ENCODE measurements at regions not wholly inside any gene's neighbourhood (a gene's known extent, or its start where the extent isn't known, plus 50 kb on each side); places are given as distances from the start of the nearest gene placed in this dataset.

GRCh38 chr4:23382879-23383278 lies 507.0 kb downstream of the PPARGC1A start:
- ChIA-PET CTCF (no interaction called here), POLR2A (no interaction called here)
- Histone ChIP-seq H3K9me3 (ENCODE audit: low read length) (no peaks in the 10 kb centered on the region), H3K27ac (ENCODE audit: low read depth, low read length) (no peak overlapping the region), H3K36me3 (ENCODE audit: insufficient read depth, low read length) (no peaks in the 10 kb centered on the region), H3K4me3 (ENCODE audit: low read length) (no peak overlapping the region), H3K4me1 (ENCODE audit: insufficient read depth, low read length) (no peaks in the 10 kb centered on the region), H3K27me3 (ENCODE audit: insufficient read depth, low read length, poor library complexity, severe bottlenecking) (no peaks in the 10 kb centered on the region)
- H3K9me3 Mint-ChIP-seq, result peaks cover 2 to 13% (median 5%) of the 10 kb centered on the region in 5 donors
- DNase-seq, result no peak
- no peaks in the 10 kb centered on the region for H3K36me3 Mint-ChIP-seq
- H3K4me3 Mint-ChIP-seq, result no peak overlapping the region
- H3K4me1 Mint-ChIP-seq, result no peaks in the 10 kb centered on the region
- H3K27me3 Mint-ChIP-seq, result no peaks in the 10 kb centered on the region
- H3K27ac Mint-ChIP-seq, result no peak overlapping the region

DNA sequence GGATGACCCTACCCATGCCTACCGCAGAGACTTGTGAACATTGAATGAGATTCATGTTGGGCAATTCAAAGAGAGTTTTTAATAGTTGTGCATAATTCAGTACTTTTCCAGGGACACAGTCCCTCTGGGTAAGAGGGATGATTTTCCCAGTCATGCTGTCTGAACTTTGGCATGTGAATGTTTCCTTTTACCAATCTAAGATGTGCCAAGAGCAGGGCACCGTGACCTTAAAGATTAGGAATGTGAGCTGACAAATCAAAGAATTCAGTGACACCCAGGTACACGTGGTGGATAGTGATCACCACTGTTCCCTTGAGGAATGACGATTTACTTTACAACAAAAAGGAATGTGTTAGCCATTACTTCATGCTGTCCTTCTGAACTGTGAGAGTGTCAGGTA lies 515.6 kb downstream of the PPARGC1A start:
- Mint-ChIP-seq H3K4me3 (no peak overlapping the region), H3K27me3 (no peaks in the 10 kb centered on the region)

DNA sequence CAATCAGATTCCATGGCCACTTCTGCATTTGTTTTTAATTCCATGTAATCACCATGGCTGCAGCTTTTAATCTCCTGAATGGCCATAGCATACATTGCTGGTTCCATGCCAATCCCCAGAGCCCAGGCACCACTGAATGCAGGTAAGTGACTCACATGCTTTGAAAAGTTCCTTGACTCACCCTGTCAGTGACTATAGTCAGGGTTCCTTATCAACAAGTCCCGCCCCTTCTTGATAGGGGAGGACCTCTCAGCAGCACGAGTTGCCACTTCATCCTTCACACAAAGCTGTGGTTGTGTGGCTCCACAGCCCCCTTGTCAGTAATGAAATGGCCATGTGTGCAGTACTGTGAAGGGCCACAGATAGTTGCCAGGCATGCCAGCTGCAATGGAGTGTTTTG lies 516.6 kb downstream of the PPARGC1A start:
- ChIA-PET POLR2A (no interaction called here), CTCF (no interaction called here)
- no peak overlapping the region for H3K4me3 ChIP-seq (ENCODE audit: low read length)
- Mint-ChIP-seq H3K36me3 (no peaks in the 10 kb centered on the region), H3K9me3 (peaks cover 5 to 32% (median 13%) of the 10 kb centered on the region in 5 donors), H3K27ac (no peak overlapping the region), H3K4me1 (no peaks in the 10 kb centered on the region), H3K27me3 (no peaks in the 10 kb centered on the region), H3K4me3 (no peak overlapping the region)
- no peaks in the 10 kb centered on the region for H3K27me3 ChIP-seq (ENCODE audit: insufficient read depth, low read length, poor library complexity, severe bottlenecking)
- no peaks in the 10 kb centered on the region for H3K9me3 ChIP-seq (ENCODE audit: low read length)
- DNase-seq, result no peak
- H3K4me1 ChIP-seq (ENCODE audit: insufficient read depth, low read length), result no peaks in the 10 kb centered on the region
- H3K27ac ChIP-seq (ENCODE audit: low read depth, low read length), result no peak overlapping the region
- H3K36me3 ChIP-seq (ENCODE audit: insufficient read depth, low read length), result no peaks in the 10 kb centered on the region

More for the DNA sequence above, 515.6 kb downstream of the PPARGC1A start:
- Histone ChIP-seq H3K36me3 (ENCODE audit: insufficient read depth, low read length) (no peaks in the 10 kb centered on the region), H3K9me3 (ENCODE audit: low read length) (no peaks in the 10 kb centered on the region), H3K27me3 (ENCODE audit: insufficient read depth, low read length, poor library complexity, severe bottlenecking) (no peaks in the 10 kb centered on the region), H3K4me3 (ENCODE audit: low read length) (no peak overlapping the region), H3K4me1 (ENCODE audit: insufficient read depth, low read length) (no peaks in the 10 kb centered on the region), H3K27ac (ENCODE audit: low read depth, low read length) (no peak overlapping the region)
- H3K4me1 Mint-ChIP-seq, result no peaks in the 10 kb centered on the region
- H3K9me3 Mint-ChIP-seq, result peaks cover 7 to 32% (median 8%) of the 10 kb centered on the region in 5 donors
- DNase-seq, result no peak
- H3K36me3 Mint-ChIP-seq, result no peaks in the 10 kb centered on the region
- ChIA-PET CTCF (no interaction called here), POLR2A (no interaction called here)
- H3K27ac Mint-ChIP-seq, result peak overlapping the region in 1 of 8 donors; percentile 19

- Mint-ChIP-seq H3K27me3 (no peaks in the 10 kb centered on the region), H3K4me3 (no peak overlapping the region), H3K4me1 (no peaks in the 10 kb centered on the region), H3K36me3 (no peaks in the 10 kb centered on the region), H3K9me3 (peaks cover 3 to 22% (median 10%) of the 10 kb centered on the region in 5 donors), H3K27ac (no peak overlapping the region)
- no peaks in the 10 kb centered on the region for H3K4me1 ChIP-seq (ENCODE audit: insufficient read depth, low read length)
- H3K9me3 ChIP-seq (ENCODE audit: low read length), result no peaks in the 10 kb centered on the region
- ChIA-PET POLR2A (no interaction called here), CTCF (no interaction called here)
- DNase-seq, result no peak
- H3K27ac ChIP-seq (ENCODE audit: low read depth, low read length), result no peak overlapping the region
- no peaks in the 10 kb centered on the region for H3K27me3 ChIP-seq (ENCODE audit: insufficient read depth, low read length, poor library complexity, severe bottlenecking)
- H3K36me3 ChIP-seq (ENCODE audit: insufficient read depth, low read length), result no peaks in the 10 kb centered on the region
- H3K4me3 ChIP-seq (ENCODE audit: low read length), result no peak overlapping the region
Observed at GRCh38 chr4:23371533-23371932, 518.3 kb downstream of the PPARGC1A start.

GRCh38 chr4:23369331-23369730 lies 520.5 kb downstream of the PPARGC1A start:
- H3K36me3 ChIP-seq (ENCODE audit: insufficient read depth, low read length), result no peaks in the 10 kb centered on the region
- ChIA-PET POLR2A (no interaction called here), CTCF (no interaction called here)
- no peaks in the 10 kb centered on the region for H3K27me3 ChIP-seq (ENCODE audit: insufficient read depth, low read length, poor library complexity, severe bottlenecking)
- DNase-seq, result no peak
- no peaks in the 10 kb centered on the region for H3K9me3 ChIP-seq (ENCODE audit: low read length)
- Mint-ChIP-seq H3K9me3 (peaks cover 4 to 14% (median 10%) of the 10 kb centered on the region in 5 donors), H3K27ac (no peak overlapping the region), H3K36me3 (no peaks in the 10 kb centered on the region), H3K4me3 (no peak overlapping the region), H3K27me3 (no peaks in the 10 kb centered on the region), H3K4me1 (no peaks in the 10 kb centered on the region)
- H3K4me1 ChIP-seq (ENCODE audit: insufficient read depth, low read length), result no peaks in the 10 kb centered on the region
- H3K4me3 ChIP-seq (ENCODE audit: low read length), result no peak overlapping the region
- H3K27ac ChIP-seq (ENCODE audit: low read depth, low read length), result no peak overlapping the region

DNA sequence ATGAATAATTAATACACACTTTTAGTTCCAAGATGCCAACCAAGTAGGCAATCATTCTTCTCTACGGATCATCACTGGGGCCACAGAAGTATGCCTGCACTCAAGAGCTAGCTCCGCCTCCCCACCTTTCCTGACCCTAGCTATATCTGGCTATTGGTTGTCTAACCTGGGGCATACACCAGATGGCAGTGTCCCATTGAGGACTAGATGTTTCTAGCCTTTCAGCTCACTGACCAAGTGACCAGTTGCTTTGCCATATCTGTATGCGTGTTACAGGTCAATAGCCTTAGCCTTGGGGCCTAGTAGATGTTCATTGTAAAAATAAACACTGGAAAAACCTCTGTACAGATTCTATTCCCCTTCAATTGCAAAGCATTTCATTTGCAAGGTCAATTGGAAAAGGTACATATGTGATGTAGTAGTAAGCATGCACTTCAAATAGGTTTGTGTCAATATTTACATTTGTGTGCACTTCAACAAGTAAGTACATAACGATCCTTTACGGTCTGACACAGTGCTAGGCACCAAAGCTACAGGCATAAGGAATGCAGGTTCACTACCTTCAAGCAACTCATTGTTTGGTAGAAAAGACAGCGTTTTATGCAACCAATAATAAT lies 521.7 kb downstream of the PPARGC1A start:
- no peaks in the 10 kb centered on the region for H3K4me1 ChIP-seq (ENCODE audit: insufficient read depth, low read length)
- peaks cover 4 to 7% (median 5%) of the 10 kb centered on the region in 5 donors for H3K9me3 Mint-ChIP-seq
- H3K27ac ChIP-seq (ENCODE audit: low read depth, low read length), result no peak overlapping the region
- H3K36me3 Mint-ChIP-seq, result no peaks in the 10 kb centered on the region
- H3K4me3 Mint-ChIP-seq, result no peak overlapping the region
- no peaks in the 10 kb centered on the region for H3K9me3 ChIP-seq (ENCODE audit: low read length)
- H3K27ac Mint-ChIP-seq, result no peak overlapping the region
- DNase-seq, result no peak
- no peak overlapping the region for H3K4me3 ChIP-seq (ENCODE audit: low read length)
- no peaks in the 10 kb centered on the region for H3K27me3 Mint-ChIP-seq
- ChIA-PET POLR2A (no interaction called here), CTCF (no interaction called here)
- H3K4me1 Mint-ChIP-seq, result no peaks in the 10 kb centered on the region
- no peaks in the 10 kb centered on the region for H3K36me3 ChIP-seq (ENCODE audit: insufficient read depth, low read length)
- H3K27me3 ChIP-seq (ENCODE audit: insufficient read depth, low read length, poor library complexity, severe bottlenecking), result no peaks in the 10 kb centered on the region

GRCh38 chr4:23366557-23366906 lies 523.3 kb downstream of the PPARGC1A start:
- no peaks in the 10 kb centered on the region for H3K27me3 Mint-ChIP-seq

DNA sequence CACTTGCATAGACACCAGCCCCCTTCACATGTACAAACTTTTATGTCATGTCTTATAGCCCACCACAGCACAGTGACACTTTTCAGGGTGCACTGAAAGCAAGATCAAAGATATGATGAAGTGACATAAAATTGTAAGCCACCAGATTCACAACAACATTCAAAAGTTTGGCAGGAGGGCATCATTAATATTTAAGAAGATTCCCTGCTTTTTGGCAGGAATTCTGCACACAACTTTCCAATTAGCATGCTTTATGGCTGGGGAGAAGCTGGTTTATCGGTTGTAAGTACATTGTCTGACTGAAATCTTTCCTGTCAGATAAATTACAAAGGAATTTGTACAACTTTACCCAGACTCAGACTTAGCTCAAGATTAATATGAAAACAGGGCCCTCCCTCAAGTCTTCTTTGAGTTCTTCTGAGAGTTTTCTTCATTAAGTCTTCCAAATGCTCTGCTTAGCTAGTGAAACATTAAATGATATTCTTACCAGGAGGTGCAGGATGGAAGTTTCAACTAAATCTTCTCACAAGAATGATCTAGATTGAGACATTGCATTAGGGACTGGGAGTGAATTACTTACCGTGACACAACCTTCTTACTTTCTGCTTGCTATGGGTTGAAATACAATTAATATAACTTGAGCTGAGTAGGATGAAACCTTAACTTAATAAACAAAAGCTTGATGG lies 523.8 kb downstream of the PPARGC1A start:
- Mint-ChIP-seq H3K27me3 (no peaks in the 10 kb centered on the region), H3K4me1 (no peaks in the 10 kb centered on the region), H3K4me3 (no peak overlapping the region), H3K9me3 (peaks cover 3 to 10% (median 5%) of the 10 kb centered on the region in 5 donors), H3K36me3 (no peaks in the 10 kb centered on the region), H3K27ac (no peak overlapping the region)
- no peak for DNase-seq
- no peaks in the 10 kb centered on the region for H3K36me3 ChIP-seq (ENCODE audit: insufficient read depth, low read length)
- no peaks in the 10 kb centered on the region for H3K9me3 ChIP-seq (ENCODE audit: low read length)
- no peak overlapping the region for H3K4me3 ChIP-seq (ENCODE audit: low read length)
- ChIA-PET POLR2A (no interaction called here), CTCF (no interaction called here)
- no peak overlapping the region for H3K27ac ChIP-seq (ENCODE audit: low read depth, low read length)
- H3K27me3 ChIP-seq (ENCODE audit: insufficient read depth, low read length, poor library complexity, severe bottlenecking), result no peaks in the 10 kb centered on the region
- no peaks in the 10 kb centered on the region for H3K4me1 ChIP-seq (ENCODE audit: insufficient read depth, low read length)

More at GRCh38 chr4:23366557-23366906, 523.3 kb downstream of the PPARGC1A start:
- Mint-ChIP-seq H3K4me1 (no peaks in the 10 kb centered on the region), H3K4me3 (no peak overlapping the region), H3K27ac (no peak overlapping the region), H3K9me3 (peaks cover 4 to 10% (median 5%) of the 10 kb centered on the region in 5 donors), H3K36me3 (no peaks in the 10 kb centered on the region)
- CTCF ChIA-PET, result no interaction called here
- no peak overlapping the region for H3K27ac ChIP-seq (ENCODE audit: low read depth, low read length)
- DNase-seq, result no peak
- no peak overlapping the region for H3K4me3 ChIP-seq (ENCODE audit: low read length)
- H3K27me3 ChIP-seq (ENCODE audit: insufficient read depth, low read length, poor library complexity, severe bottlenecking), result no peaks in the 10 kb centered on the region
- no peaks in the 10 kb centered on the region for H3K4me1 ChIP-seq (ENCODE audit: insufficient read depth, low read length)
- H3K9me3 ChIP-seq (ENCODE audit: low read length), result no peaks in the 10 kb centered on the region
- no peaks in the 10 kb centered on the region for H3K36me3 ChIP-seq (ENCODE audit: insufficient read depth, low read length)
- POLR2A ChIA-PET, result no interaction called here
